H1 (cell line): ENCODE measurements at regions not wholly inside any gene's neighbourhood (a gene's known extent, or its start where the extent isn't known, plus 50 kb on each side); places are given as distances from the start of the nearest gene placed in this dataset.

ENCODE experiments used
- CHD7 ChIP-seq: fragments of 300-600 bp; sonication (generic); IDR thresholded peaks from 2 replicates; pipeline ENCODE4 v1.7.1; 2012; ENCODE audit warnings: low read length, moderate library complexity, mild to moderate bottlenecking, inconsistent platforms; ENCODE audit not compliant: insufficient replicate concordance
- EP300 ChIP-seq, 2 experiments: IDR thresholded peaks; 1 replicate in 1 of 2; 2 replicates in 1 of 2; pipeline ENCODE4 v1.6.1; 2011 to 2012; ENCODE audit warnings: low read depth in 2 of 2, low read length in 2 of 2, mild to moderate bottlenecking in 2 of 2, borderline replicate concordance in 1 of 2, inconsistent platforms in 1 of 2, moderate library complexity in 1 of 2
- GABPA ChIP-seq: IDR thresholded peaks from 2 replicates; pipeline ENCODE4 v1.6.1; 2011; ENCODE audit warnings: mild to moderate bottlenecking, low read length, moderate library complexity, borderline replicate concordance; ENCODE audit not compliant: insufficient read depth
- POLR2AphosphoS5 ChIP-seq: IDR thresholded peaks from 2 replicates; pipeline ENCODE4 v1.6.1; 2011; ENCODE audit warnings: low read depth, low read length
- RAD21 ChIP-seq, 2 experiments: IDR thresholded peaks in 1 of 2; conservative IDR thresholded peaks in 1 of 2; 2 replicates each; pipeline ENCODE4 v1.6.1; 2011; ENCODE audit warnings: low read depth in 2 of 2, low read length in 2 of 2, improper control_type of control experiment in 1 of 2, inconsistent platforms in 1 of 2, mild to moderate bottlenecking in 1 of 2, moderate library complexity in 1 of 2
- TF ChIP-seq, protein P1 (sequence below), 3 experiments: IDR thresholded peaks; 1 replicate in 2 of 3; 2 replicates in 1 of 3; pipeline versions ENCODE4 v1.5.1 to v1.6.1; 2011; ENCODE audit warnings: low read length in 3 of 3, mild to moderate bottlenecking in 3 of 3, inconsistent platforms in 2 of 3, low read depth in 1 of 3, moderate library complexity in 1 of 3; ENCODE audit not compliant: insufficient read depth in 1 of 3; ENCODE audit errors: control extremely low read depth in 1 of 3
- TF ChIP-seq, protein P2 (sequence below): IDR thresholded peaks from 2 replicates; pipeline ENCODE4 v1.6.1; 2012; ENCODE audit warnings: inconsistent platforms

GRCh38 chr11:116698080-116698479 is 74.7 kb downstream of the BUD13 start (continued):
- TF ChIP-seq CHD7 (no peak), EP300 (IDR thresholded peaks at IDR 0.05; ENCODE audit: borderline replicate concordance in 1 of 2, low read depth in 2 of 2, low read length in 2 of 2) (no peak), GABPA (no peak), POLR2AphosphoS5 (no peak), RAD21 (IDR thresholded peaks at IDR 0.05 in 1 of 2, conservative IDR thresholded peaks at IDR 0.05 in 1 of 2; ENCODE audit: low read depth in 2 of 2, low read length in 2 of 2) (no peak)
- TF ChIP-seq, protein P1, sequence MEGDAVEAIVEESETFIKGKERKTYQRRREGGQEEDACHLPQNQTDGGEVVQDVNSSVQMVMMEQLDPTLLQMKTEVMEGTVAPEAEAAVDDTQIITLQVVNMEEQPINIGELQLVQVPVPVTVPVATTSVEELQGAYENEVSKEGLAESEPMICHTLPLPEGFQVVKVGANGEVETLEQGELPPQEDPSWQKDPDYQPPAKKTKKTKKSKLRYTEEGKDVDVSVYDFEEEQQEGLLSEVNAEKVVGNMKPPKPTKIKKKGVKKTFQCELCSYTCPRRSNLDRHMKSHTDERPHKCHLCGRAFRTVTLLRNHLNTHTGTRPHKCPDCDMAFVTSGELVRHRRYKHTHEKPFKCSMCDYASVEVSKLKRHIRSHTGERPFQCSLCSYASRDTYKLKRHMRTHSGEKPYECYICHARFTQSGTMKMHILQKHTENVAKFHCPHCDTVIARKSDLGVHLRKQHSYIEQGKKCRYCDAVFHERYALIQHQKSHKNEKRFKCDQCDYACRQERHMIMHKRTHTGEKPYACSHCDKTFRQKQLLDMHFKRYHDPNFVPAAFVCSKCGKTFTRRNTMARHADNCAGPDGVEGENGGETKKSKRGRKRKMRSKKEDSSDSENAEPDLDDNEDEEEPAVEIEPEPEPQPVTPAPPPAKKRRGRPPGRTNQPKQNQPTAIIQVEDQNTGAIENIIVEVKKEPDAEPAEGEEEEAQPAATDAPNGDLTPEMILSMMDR (IDR thresholded peaks at IDR 0.05; ENCODE audit: control extremely low read depth in 1 of 3, insufficient read depth in 1 of 3, low read depth in 1 of 3, low read length in 3 of 3): no peak
- TF ChIP-seq, protein P2, sequence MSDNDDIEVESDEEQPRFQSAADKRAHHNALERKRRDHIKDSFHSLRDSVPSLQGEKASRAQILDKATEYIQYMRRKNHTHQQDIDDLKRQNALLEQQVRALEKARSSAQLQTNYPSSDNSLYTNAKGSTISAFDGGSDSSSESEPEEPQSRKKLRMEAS: no peak
